H9 (cell line): ENCODE measurements at regions not wholly inside any gene's neighbourhood (a gene's known extent, or its start where the extent isn't known, plus 50 kb on each side); places are given as distances from the start of the nearest gene placed in this dataset.

Experiments used
- DNase-seq: peaks from one replicate; pipeline ENCODE4 v3.0.0-alpha.2; 2017
- H2AFZ ChIP-seq: one replicate; pipeline ENCODE4 v1.6.1; 2013; ENCODE audit warnings: mild to moderate bottlenecking, low read length, control low read depth, moderate library complexity
- H2AK5ac ChIP-seq: 2 replicates; pipeline ENCODE4 v1.6.1; 2013; ENCODE audit warnings: low read length, control low read depth, mixed read lengths; ENCODE audit not compliant: insufficient read length
- H2BK120ac ChIP-seq: one replicate; pipeline ENCODE4 v1.6.1; 2013; ENCODE audit warnings: low read depth, mild to moderate bottlenecking, low read length, control low read depth, inconsistent platforms; ENCODE audit not compliant: poor library complexity, severe bottlenecking
- H2BK12ac ChIP-seq: 2 replicates; pipeline ENCODE4 v1.6.1; 2013; ENCODE audit warnings: low read length, control low read depth, mixed read lengths, low read depth; ENCODE audit not compliant: insufficient read length
- H2BK15ac ChIP-seq: 2 replicates; pipeline ENCODE4 v1.6.1; 2013; ENCODE audit warnings: low read depth, low read length, control low read depth
- H2BK20ac ChIP-seq: one replicate; pipeline ENCODE4 v1.6.1; 2013; ENCODE audit warnings: low read depth, mild to moderate bottlenecking, low read length, control low read depth, inconsistent platforms; ENCODE audit not compliant: poor library complexity, severe bottlenecking
- H2BK5ac ChIP-seq: 2 replicates; pipeline ENCODE4 v1.6.1; 2013; ENCODE audit warnings: low read length, control low read depth, mixed read lengths; ENCODE audit not compliant: insufficient read length
- H3K14ac ChIP-seq: 2 replicates; pipeline ENCODE4 v1.6.1; 2013; ENCODE audit warnings: low read length, control low read depth; ENCODE audit not compliant: insufficient read depth
- H3K18ac ChIP-seq: 2 replicates; pipeline ENCODE4 v1.6.1; 2013; ENCODE audit warnings: low read depth, mild to moderate bottlenecking, mixed read lengths, low read length, control low read depth; ENCODE audit not compliant: insufficient read length
- H3K23ac ChIP-seq: 2 replicates; pipeline ENCODE4 v1.6.1; 2013; ENCODE audit warnings: low read length, control low read depth, mixed read lengths, low read depth; ENCODE audit not compliant: insufficient read length
- H3K23me2 ChIP-seq: 2 replicates; pipeline ENCODE4 v1.6.1; 2013; ENCODE audit warnings: low read depth, mild to moderate bottlenecking, mixed read lengths, low read length, control low read depth; ENCODE audit not compliant: insufficient read length, poor library complexity, severe bottlenecking
- H3K27ac ChIP-seq: 2 replicates; pipeline ENCODE4 v1.5.1; 2013; ENCODE audit warnings: low read length, control low read depth, mixed read lengths, low read depth; ENCODE audit not compliant: insufficient read length
- H3K27me3 ChIP-seq: 2 replicates; pipeline ENCODE4 v1.6.1; 2013; ENCODE audit warnings: low read length, control low read depth, inconsistent platforms; ENCODE audit not compliant: insufficient read depth
- H3K4ac ChIP-seq: 2 replicates; pipeline ENCODE4 v1.6.1; 2013; ENCODE audit warnings: low read depth, mild to moderate bottlenecking, control low read depth, inconsistent platforms, low read length, moderate library complexity
- H3K4me1 ChIP-seq: 2 replicates; pipeline ENCODE4 v1.6.1; 2013; ENCODE audit warnings: low read length, control low read depth, inconsistent platforms; ENCODE audit not compliant: insufficient read depth
- H3K4me2 ChIP-seq: 2 replicates; pipeline ENCODE4 v1.6.1; 2013; ENCODE audit warnings: low read length, control low read depth, mixed read lengths; ENCODE audit not compliant: insufficient read length, insufficient read depth
- H3K56ac ChIP-seq: 2 replicates; pipeline ENCODE4 v1.6.1; 2013; ENCODE audit warnings: low read depth, mild to moderate bottlenecking, mixed read lengths, low read length, control low read depth; ENCODE audit not compliant: insufficient read length
- H3K79me1 ChIP-seq: 2 replicates; pipeline ENCODE4 v1.6.1; 2013; ENCODE audit warnings: low read depth, mild to moderate bottlenecking, moderate library complexity, low read length, control low read depth, inconsistent platforms; ENCODE audit not compliant: insufficient read depth, poor library complexity, severe bottlenecking
- H3K79me2 ChIP-seq: 2 replicates; pipeline ENCODE4 v1.6.1; 2013; ENCODE audit warnings: low read length, control low read depth, inconsistent platforms; ENCODE audit not compliant: insufficient read depth
- H3K9ac ChIP-seq: 2 replicates; pipeline ENCODE4 v1.6.1; 2013; ENCODE audit warnings: low read length, control low read depth, mixed read lengths; ENCODE audit not compliant: insufficient read length; ENCODE audit errors: extremely low read depth
- H3K9me3 ChIP-seq: one replicate; pipeline ENCODE4 v1.6.1; 2013; ENCODE audit warnings: low read depth, low read length, inconsistent platforms; ENCODE audit not compliant: control insufficient read depth
- H3T11ph ChIP-seq: one replicate; pipeline ENCODE4 v1.6.1; 2013; ENCODE audit warnings: mild to moderate bottlenecking, low read length, control low read depth, inconsistent platforms
- H4K20me1 ChIP-seq: one replicate; pipeline ENCODE4 v1.6.1; 2013; ENCODE audit not compliant: control insufficient read depth, insufficient read length, insufficient read depth
- H4K5ac ChIP-seq: 2 replicates; pipeline ENCODE4 v1.6.1; 2013; ENCODE audit warnings: low read depth, mild to moderate bottlenecking, mixed read lengths, low read length, control low read depth; ENCODE audit not compliant: insufficient read length
- H4K8ac ChIP-seq: replicated peaks from 2 replicates; pipeline ENCODE4 v1.6.1; 2013; ENCODE audit warnings: low read length, control low read depth, mixed read lengths, low read depth; ENCODE audit not compliant: insufficient read length
- H4K91ac ChIP-seq: 2 replicates; pipeline ENCODE4 v1.6.1; 2013; ENCODE audit warnings: low read depth, mild to moderate bottlenecking, moderate library complexity, mixed read lengths, low read length, control low read depth; ENCODE audit not compliant: insufficient read length
- H3K27ac Mint-ChIP-seq, 3 experiments: 2 replicates in 2 of 3; 3 replicates in 1 of 3; pipeline ENCODE4 v1.8.0; 2020 to 2021; ENCODE audit warnings: mixed read lengths in 3 of 3, mild to moderate bottlenecking in 1 of 3, moderate library complexity in 1 of 3
- H3K27me3 Mint-ChIP-seq: 2 replicates; pipeline ENCODE4 v1.8.0; 2021; ENCODE audit warnings: low read depth, mild to moderate bottlenecking, moderate library complexity, mixed read lengths
- H3K36me3 Mint-ChIP-seq, 3 experiments: 2 replicates in 2 of 3; 3 replicates in 1 of 3; pipeline ENCODE4 v1.8.0; 2020 to 2021; ENCODE audit warnings: low read depth in 3 of 3, mixed read lengths in 3 of 3; ENCODE audit not compliant: insufficient read depth in 1 of 3
- H3K4me1 Mint-ChIP-seq, 2 experiments: 2 replicates each; pipeline ENCODE4 v1.8.0; 2020; ENCODE audit warnings: mixed read lengths in 2 of 2
- H3K4me3 Mint-ChIP-seq, 2 experiments: 2 replicates in 1 of 2; 3 replicates in 1 of 2; pipeline ENCODE4 v1.8.0; 2020 to 2021; ENCODE audit warnings: mild to moderate bottlenecking in 2 of 2, mixed read lengths in 2 of 2, moderate library complexity in 1 of 2
- H3K9me3 Mint-ChIP-seq, 2 experiments: 2 replicates in 1 of 2; 3 replicates in 1 of 2; pipeline ENCODE4 v1.8.0; 2020; ENCODE audit warnings: mild to moderate bottlenecking in 2 of 2, mixed read lengths in 2 of 2, moderate library complexity in 1 of 2
- CTCF ChIP-seq: fragments of 200-600 bp; sonication (generic); conservative IDR thresholded peaks from 3 replicates; pipeline ENCODE4 v1.8.0; 2021; ENCODE audit warnings: antibody characterized with exemption, mild to moderate bottlenecking
- WGBS: extraction: QIAGEN DNeasy Blood & Tissue Kit; methylation state at CpG from one replicate; pipeline ENCODE4 v1.1.7; 2013; ENCODE audit warnings: missing lambda C conversion rate, low lambda C conversion rate, mixed read lengths; ENCODE audit not compliant: insufficient read length; ENCODE audit errors: extremely low coverage; 5-methylcytosine and 5-hydroxymethylcytosine counted together

- Mint-ChIP-seq H3K4me1 (no peaks in the 10 kb centered on the region), H3K27ac (no peak overlapping the region), H3K27me3 (no peaks in the 10 kb centered on the region), H3K36me3 (peaks cover 0 to 18% (median 5%) of the 10 kb centered on the region in 3 experiments; a peak in 4 of 7 replicates), H3K4me3 (no peak overlapping the region), H3K9me3 (no peaks in the 10 kb centered on the region; a peak in 1 of 5 replicates)
- H3K14ac ChIP-seq, result no peak overlapping the region
- DNase-seq, result no peak
- no peak overlapping the region for H4K8ac ChIP-seq
- H2AFZ ChIP-seq, result no peak overlapping the region
- no peak overlapping the region for H2BK15ac ChIP-seq
- H3K4me1 ChIP-seq, result no peaks in the 10 kb centered on the region
- no peak overlapping the region for H2BK5ac ChIP-seq
- H3K56ac ChIP-seq, result no peak overlapping the region
- H3K4ac ChIP-seq, result no peak overlapping the region
- no peaks in the 10 kb centered on the region for H3K23me2 ChIP-seq
- H3T11ph ChIP-seq, result no peak overlapping the region
- no peaks in the 10 kb centered on the region for H4K20me1 ChIP-seq
- no peak overlapping the region for H2BK12ac ChIP-seq
- no peak for TF ChIP-seq CTCF
- no peak overlapping the region for H3K27ac ChIP-seq
- H3K79me2 ChIP-seq, result no peaks in the 10 kb centered on the region
- H3K27me3 ChIP-seq, result no peaks in the 10 kb centered on the region
- H3K9ac ChIP-seq, result no peak overlapping the region
- H2AK5ac ChIP-seq, result no peak overlapping the region
- no peaks in the 10 kb centered on the region for H3K9me3 ChIP-seq
- H3K18ac ChIP-seq, result no peak overlapping the region
- H4K91ac ChIP-seq, result no peak overlapping the region
- no peak overlapping the region for H2BK120ac ChIP-seq
- H2BK20ac ChIP-seq, result no peak overlapping the region
- H3K23ac ChIP-seq, result no peak overlapping the region
- no peak overlapping the region for H3K4me2 ChIP-seq
- WGBS, result no CpG with 5 or more reads among the region's 7 CpGs
- no peaks in the 10 kb centered on the region for H3K79me1 ChIP-seq
- H4K5ac ChIP-seq, result no peak overlapping the region
Measured at GRCh38 chr10:65675236-65675635, 1250.6 kb upstream of the LRRTM3 start.
